Heart left ventricle (tissue), 16 donors: ENCODE measurements at regions not wholly inside any gene's neighbourhood (a gene's known extent, or its start where the extent isn't known, plus 50 kb on each side); places are given as distances from the start of the nearest gene placed in this dataset.

Source experiments
- ATAC-seq, 4 donors: fragments of 200-7000 bp; cut with Tn5 transposase; one replicate each; pipeline ENCODE4 v1.9.1; 2020 to 2022; ENCODE audit warnings: moderate library complexity in 4 of 4, mild to moderate bottlenecking in 3 of 4, moderate number of reproducible peaks in 1 of 4
- DNase-seq, 5 donors: peaks; one replicate each; pipeline ENCODE4 v3.0.0-alpha.2; 2020
- H3K27ac ChIP-seq, 12 donors: fragments of 200-600 bp; sonication (generic) in 4 of 12; one replicate each; pipeline versions ENCODE4 v1.5.0 to v1.8.0; 2016 to 2022; ENCODE audit warnings: mild to moderate bottlenecking in 2 of 12
- H3K27me3 ChIP-seq, 9 donors: fragments of 200-600 bp; sonication (generic) in 2 of 9; one replicate each; pipeline versions ENCODE4 v1.5.1 to v1.8.0; 2016 to 2022; ENCODE audit warnings: mild to moderate bottlenecking in 3 of 9
- H3K36me3 ChIP-seq, 9 donors: fragments of 200-600 bp; sonication (generic) in 2 of 9; one replicate each; pipeline versions ENCODE4 v1.5.0 to v1.8.0; 2018 to 2022; ENCODE audit warnings: mild to moderate bottlenecking in 2 of 9
- H3K4me1 ChIP-seq, 12 donors: fragments of 200-600 bp; sonication (generic) in 4 of 12; one replicate each; pipeline versions ENCODE4 v1.5.0 to v1.8.0; 2016 to 2022; ENCODE audit warnings: mild to moderate bottlenecking in 3 of 12
- H3K4me3 ChIP-seq, 12 donors: fragments of 200-600 bp; sonication (generic) in 4 of 12; one replicate each; pipeline versions ENCODE4 v1.5.0 to v1.8.0; 2017 to 2022; ENCODE audit warnings: mild to moderate bottlenecking in 9 of 12, moderate library complexity in 4 of 12
- H3K9me3 ChIP-seq, 12 donors: fragments of 200-600 bp; sonication (generic) in 4 of 12; one replicate each; pipeline versions ENCODE4 v1.5.0 to v1.8.0; 2016 to 2022; ENCODE audit warnings: mild to moderate bottlenecking in 1 of 12
- CTCF ChIP-seq, 12 donors: fragments of 200-600 bp; sonication (generic) in 4 of 12; IDR thresholded peaks; one replicate each; pipeline versions ENCODE4 v1.5.0 to v1.8.0; 2018 to 2022; ENCODE audit warnings: antibody characterized with exemption in 12 of 12, mild to moderate bottlenecking in 5 of 12
- POLR2A ChIP-seq, 2 donors: fragments of 450-650 bp; IDR thresholded peaks; one replicate each; pipeline ENCODE4 v1.6.1; 2017; ENCODE audit warnings: antibody characterized with exemption in 2 of 2, mild to moderate bottlenecking in 2 of 2, moderate library complexity in 2 of 2
- WGBS, 4 donors: extraction: QIAGEN DNeasy Blood & Tissue Kit in 2 of 4; methylation state at CpG; one replicate each; pipeline versions ENCODE4 v1.1.5 to v1.1.7; 2013 to 2018; 5-methylcytosine and 5-hydroxymethylcytosine counted together
- intact Hi-C, 10 donors: fragments of 100-400 bp; cut with DNase I; formaldehyde crosslinking; loops; one replicate each; pipeline versions ENCODE4 v1.11.1 to v1.14.2; 2022
- donor health status: ischemic (EF 13 %, LVEDD 7.1; RV severe dilation, severe dysfunction).
- donor health status: healthy with polysubstance abuse.
- donor health status: DM: no; HTN: yes; CAD: no.
- donor health status: DM: no; HTN: no; CAD: no.
- donor health status: ischemic (EF 25% LVEDD 6.9; RV normal size, moderate dysfunction).
- donor health status: ischemic (EF 25% LVEDD 5.7; RV mildly dilated, moderate dysfunction).
- donor health status: healthy.
- donor health status: DM: yes; HTN: yes; CAD: no.
- donor health status: ischemic (EF 35%, LVEDD 5.7; RV mildly dilated, moderate dysfunction).
- donor health status: nonischemic (EF 11% LVEDD 7.7; RV severe dilation, severe dysfunction).
- donor health status: DM: yes; HTN: yes; CAD: no.
- donor health status: PGD.
- donor health status: ischemic (EF 29% LVEDD 5.4; RV normal size, mild dysfunction).
- donor health status: nonischemic (EF 23%, LVEDD 6.1; RV moderate dilation, normal function).

GRCh38 chr15:38854506-38854905 lies 289.9 kb upstream of the RASGRP1 start:
- 77 to 85% (median 78%) methylated on average over 4 of the region's 4 CpGs for WGBS, 4 donors
- Histone ChIP-seq H3K4me3 (no peak overlapping the region), H3K36me3 (no peaks in the 10 kb centered on the region), H3K27ac (no peak overlapping the region), H3K4me1 (no peaks in the 10 kb centered on the region), H3K9me3 (no peaks in the 10 kb centered on the region), H3K27me3 (no peaks in the 10 kb centered on the region)
- intact Hi-C loops = no loop called here
- ATAC-seq = no peak
- no peak for DNase-seq
- TF ChIP-seq POLR2A (IDR thresholded peaks at IDR 0.05) = no peak
- no peak for TF ChIP-seq CTCF (IDR thresholded peaks at IDR 0.05)

GRCh38 chr15:38857814-38858213 lies 293.2 kb upstream of the RASGRP1 start:
- H3K4me3 ChIP-seq = no peak overlapping the region
- WGBS, 4 donors = 48 to 88% (median 53%) methylated on average over 1 of the region's 1 CpG
- no peak for DNase-seq
- H3K36me3 ChIP-seq = no peaks in the 10 kb centered on the region
- no peaks in the 10 kb centered on the region for H3K27me3 ChIP-seq
- no peaks in the 10 kb centered on the region for H3K9me3 ChIP-seq
- H3K27ac ChIP-seq = no peak overlapping the region
- ATAC-seq = no peak
- TF ChIP-seq CTCF (IDR thresholded peaks at IDR 0.05) = no peak
- TF ChIP-seq POLR2A (IDR thresholded peaks at IDR 0.05) = no peak
- intact Hi-C loops = no loop called here
- peaks cover 0 to 10% (median 0%) of the 10 kb centered on the region in 12 donors for H3K4me1 ChIP-seq

- TF ChIP-seq POLR2A (IDR thresholded peaks at IDR 0.05) = no peak
- TF ChIP-seq CTCF (IDR thresholded peaks at IDR 0.05) = no peak
- intact Hi-C loops = no loop called here
- Histone ChIP-seq H3K9me3 (no peaks in the 10 kb centered on the region), H3K4me3 (no peak overlapping the region), H3K4me1 (peaks cover 0 to 14% (median 2%) of the 10 kb centered on the region in 12 donors), H3K27me3 (no peaks in the 10 kb centered on the region), H3K36me3 (no peaks in the 10 kb centered on the region), H3K27ac (no peak overlapping the region)
- DNase-seq (no peak), ATAC-seq (no peak)
- 85 to 91% (median 90%) methylated on average over 2 of the region's 2 CpGs for WGBS, 4 donors
These were observed 295.0 kb upstream of the RASGRP1 start for GRCh38 chr15:38859574-38859973.

GRCh38 chr15:38860253-38860652 lies 295.6 kb upstream of the RASGRP1 start:
- WGBS, 4 donors = 68 to 83% (median 71%) methylated on average over 4 of the region's 4 CpGs
- ATAC-seq = peak in 1 of 4 donors; percentile 56
- peak in 1 of 5 donors; percentile 7 for DNase-seq
- TF ChIP-seq POLR2A (IDR thresholded peaks at IDR 0.05) (no peak), CTCF (IDR thresholded peaks at IDR 0.05) (no peak)
- Histone ChIP-seq H3K4me3 (no peak overlapping the region), H3K36me3 (no peaks in the 10 kb centered on the region), H3K27ac (no peak overlapping the region), H3K4me1 (peaks cover 0 to 16% (median 4%) of the 10 kb centered on the region in 12 donors), H3K9me3 (no peaks in the 10 kb centered on the region), H3K27me3 (no peaks in the 10 kb centered on the region)
- intact Hi-C loops = no loop called here
